ENCODE measurements at regions not wholly inside any gene's neighbourhood (a gene's known extent, or its start where the extent isn't known, plus 50 kb on each side); places are given as distances from the start of the nearest gene placed in this dataset.
"Not testable (repeated sequence)": the region's sequence is repeated elsewhere in the genome, so short reads cannot be mapped to it uniquely, and the experiment has no call there.

DNA sequence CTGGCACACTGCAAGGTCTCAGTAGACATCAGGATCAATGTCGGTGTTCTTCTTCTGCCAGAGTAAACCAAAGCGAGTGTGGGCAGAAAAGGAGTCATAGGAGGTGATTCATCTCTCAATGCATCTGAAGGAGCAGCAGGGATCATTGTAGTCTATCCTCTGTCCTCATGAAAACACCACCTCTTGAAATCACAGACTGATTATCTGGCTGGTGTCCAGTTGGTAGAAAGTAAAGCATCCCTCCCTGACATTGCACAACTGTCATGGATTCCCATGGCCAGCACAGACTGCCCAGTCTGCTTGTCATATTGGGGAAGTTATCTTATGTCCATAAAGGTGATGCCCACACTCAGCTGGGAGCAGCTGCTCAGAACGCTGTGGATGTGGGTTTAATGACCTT is 74.1 kb downstream of the ABCC12 start:
- no peak overlapping the region for H3K27ac ChIP-seq
- no peak for TF ChIP-seq ZFX (IDR thresholded peaks at IDR 0.05; ENCODE audit: borderline replicate concordance)
- TF ChIP-seq, protein P1, sequence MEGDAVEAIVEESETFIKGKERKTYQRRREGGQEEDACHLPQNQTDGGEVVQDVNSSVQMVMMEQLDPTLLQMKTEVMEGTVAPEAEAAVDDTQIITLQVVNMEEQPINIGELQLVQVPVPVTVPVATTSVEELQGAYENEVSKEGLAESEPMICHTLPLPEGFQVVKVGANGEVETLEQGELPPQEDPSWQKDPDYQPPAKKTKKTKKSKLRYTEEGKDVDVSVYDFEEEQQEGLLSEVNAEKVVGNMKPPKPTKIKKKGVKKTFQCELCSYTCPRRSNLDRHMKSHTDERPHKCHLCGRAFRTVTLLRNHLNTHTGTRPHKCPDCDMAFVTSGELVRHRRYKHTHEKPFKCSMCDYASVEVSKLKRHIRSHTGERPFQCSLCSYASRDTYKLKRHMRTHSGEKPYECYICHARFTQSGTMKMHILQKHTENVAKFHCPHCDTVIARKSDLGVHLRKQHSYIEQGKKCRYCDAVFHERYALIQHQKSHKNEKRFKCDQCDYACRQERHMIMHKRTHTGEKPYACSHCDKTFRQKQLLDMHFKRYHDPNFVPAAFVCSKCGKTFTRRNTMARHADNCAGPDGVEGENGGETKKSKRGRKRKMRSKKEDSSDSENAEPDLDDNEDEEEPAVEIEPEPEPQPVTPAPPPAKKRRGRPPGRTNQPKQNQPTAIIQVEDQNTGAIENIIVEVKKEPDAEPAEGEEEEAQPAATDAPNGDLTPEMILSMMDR (IDR thresholded peaks at IDR 0.05) = no peak

DNA sequence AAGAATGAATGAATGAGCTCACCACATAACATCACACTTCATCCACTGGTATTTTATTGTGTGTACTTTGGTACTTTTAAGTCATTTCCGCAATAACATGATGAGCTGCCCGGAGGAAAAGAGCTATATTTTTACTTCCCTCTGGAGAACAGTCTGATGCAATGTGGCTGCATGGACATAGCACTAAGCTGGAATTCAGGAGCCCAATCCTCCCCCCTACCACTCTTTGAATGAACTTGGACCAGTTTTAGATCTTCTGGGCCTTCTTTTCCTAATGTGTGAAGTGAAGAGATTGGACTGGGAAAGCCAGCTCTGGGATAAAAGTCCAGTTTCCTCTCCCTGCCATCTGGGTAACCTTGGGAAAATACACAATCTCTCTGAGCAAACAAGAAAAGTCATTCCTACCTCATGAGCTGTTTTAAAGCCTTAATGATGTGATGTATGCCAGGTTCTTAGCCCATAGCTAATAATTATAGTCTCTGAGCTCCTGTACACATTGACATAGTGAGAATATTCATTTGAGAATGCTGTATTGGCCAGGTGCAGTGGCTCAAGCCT is 79.3 kb downstream of the ABCC12 start:
- no peak for TF ChIP-seq ZFX (IDR thresholded peaks at IDR 0.05; ENCODE audit: borderline replicate concordance)
- TF ChIP-seq, protein P1 (IDR thresholded peaks at IDR 0.05) = no peak
- no peak overlapping the region for H3K27ac ChIP-seq

DNA sequence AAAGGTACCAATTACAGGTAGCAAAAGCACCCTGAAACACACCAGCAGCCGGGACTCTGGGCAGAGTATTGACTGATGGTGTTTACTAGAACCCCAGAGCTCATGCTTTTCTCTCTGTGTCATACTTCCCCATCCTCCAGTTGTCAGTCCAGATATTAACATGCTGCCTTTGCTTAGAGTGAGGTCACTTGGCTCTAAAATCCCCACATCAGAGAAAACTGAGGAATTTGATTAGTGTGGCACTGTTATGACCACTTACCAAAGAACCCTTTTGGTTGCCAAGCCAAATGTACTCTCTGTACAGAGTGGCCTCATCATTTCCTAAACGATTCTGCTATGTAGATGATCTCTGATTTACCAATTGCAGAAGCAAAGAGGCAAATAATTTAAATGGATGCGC is 80.4 kb downstream of the ABCC12 start:
- TF ChIP-seq, protein P1 (IDR thresholded peaks at IDR 0.05) = no peak
- TF ChIP-seq ZFX (IDR thresholded peaks at IDR 0.05; ENCODE audit: borderline replicate concordance) = no peak
- no peak overlapping the region for H3K27ac ChIP-seq

DNA sequence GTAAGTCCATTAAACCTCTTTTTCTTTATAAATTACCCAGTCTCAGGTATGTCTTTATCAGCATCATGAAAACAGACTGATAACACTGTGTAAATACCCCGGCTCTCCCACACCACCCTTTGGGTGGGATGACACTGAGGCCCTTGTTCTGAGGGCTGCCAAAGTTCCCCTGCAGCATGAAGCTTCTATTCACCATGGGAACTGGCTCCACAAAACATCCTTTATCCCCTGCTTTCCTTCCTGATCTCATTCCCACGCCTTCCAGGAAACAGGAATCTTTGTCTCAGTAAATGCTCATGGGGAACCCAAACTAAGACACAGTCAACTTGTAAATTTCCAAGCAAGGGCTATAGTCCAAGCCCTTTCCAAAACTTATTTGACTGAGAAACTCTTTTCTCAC is 88.4 kb downstream of the ABCC12 start:
- TF ChIP-seq, protein P1 (IDR thresholded peaks at IDR 0.05) = no peak
- no peak for TF ChIP-seq ZFX (IDR thresholded peaks at IDR 0.05; ENCODE audit: borderline replicate concordance)
- no peak overlapping the region for H3K27ac ChIP-seq

DNA sequence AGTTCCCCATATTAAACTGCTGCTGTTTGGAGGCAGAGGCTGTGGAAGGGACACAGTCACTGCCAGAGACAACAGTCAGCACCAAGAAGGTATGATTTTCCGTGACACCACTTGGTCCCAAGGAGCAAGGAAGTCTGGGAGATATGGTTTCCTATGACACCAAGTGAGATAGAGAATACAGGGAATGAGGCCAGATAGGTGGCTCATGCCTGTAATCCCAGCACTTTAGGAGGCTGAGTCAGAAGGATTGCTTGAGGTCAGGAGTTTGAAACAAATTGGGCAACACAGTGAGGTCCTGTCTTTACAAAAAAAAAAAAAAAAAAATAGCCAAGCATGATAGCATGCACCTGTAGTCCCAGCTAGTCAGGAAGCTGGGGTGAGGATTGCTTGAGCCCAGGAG is 90.8 kb downstream of the ABCC12 start:
- no peak overlapping the region for H3K27ac ChIP-seq
- TF ChIP-seq ZFX (IDR thresholded peaks at IDR 0.05; ENCODE audit: borderline replicate concordance) = no peak
- TF ChIP-seq, protein P1 (IDR thresholded peaks at IDR 0.05) = no peak

DNA sequence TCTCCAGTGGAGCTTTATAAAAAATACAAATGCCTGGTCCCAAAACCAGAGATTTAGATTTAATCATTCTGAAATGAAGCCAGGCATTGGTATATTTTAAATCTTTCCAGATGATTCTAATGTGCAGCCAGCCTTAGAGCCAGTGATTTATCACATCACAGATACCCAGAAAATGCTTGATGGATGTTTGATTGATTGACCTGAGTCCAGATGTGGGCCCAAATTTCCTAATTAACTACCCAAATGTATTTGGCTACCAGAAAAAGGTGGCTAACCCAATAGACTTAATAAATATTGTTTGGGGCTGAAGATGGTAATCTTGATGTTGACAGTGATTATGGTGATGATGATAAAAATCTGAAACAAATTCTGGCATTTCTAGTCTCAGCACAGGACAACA is 93.1 kb downstream of the ABCC12 start:
- TF ChIP-seq, protein P1 (IDR thresholded peaks at IDR 0.05) = no peak
- TF ChIP-seq ZFX (IDR thresholded peaks at IDR 0.05; ENCODE audit: borderline replicate concordance) = no peak

DNA sequence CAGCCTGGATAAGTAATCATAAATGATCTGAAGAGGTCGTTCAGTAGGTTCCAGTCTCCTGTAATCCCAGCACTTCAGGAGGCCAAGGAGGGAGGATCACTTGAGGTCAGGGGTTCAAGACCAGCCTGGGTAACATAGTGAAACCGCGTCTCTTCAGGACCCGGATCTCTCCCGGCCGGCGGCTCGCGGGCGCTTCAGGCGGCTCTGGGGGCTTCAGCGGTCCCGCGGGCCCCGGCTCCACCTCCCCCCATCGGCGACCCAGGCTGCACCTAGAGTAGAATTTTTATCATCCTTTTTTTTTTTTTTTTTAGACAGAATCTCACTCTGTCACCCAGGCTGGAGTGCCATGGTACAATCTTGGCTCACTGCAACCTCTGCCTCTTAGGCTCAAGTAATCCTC is 95.9 kb downstream of the ABCC12 start:
- H3K27ac ChIP-seq = no peak overlapping the region
- no peak for TF ChIP-seq ZFX (IDR thresholded peaks at IDR 0.05; ENCODE audit: borderline replicate concordance)
- TF ChIP-seq, protein P1 (IDR thresholded peaks at IDR 0.05) = no peak

More for the DNA sequence above, 93.1 kb downstream of the ABCC12 start:
- no peak overlapping the region for H3K27ac ChIP-seq

DNA sequence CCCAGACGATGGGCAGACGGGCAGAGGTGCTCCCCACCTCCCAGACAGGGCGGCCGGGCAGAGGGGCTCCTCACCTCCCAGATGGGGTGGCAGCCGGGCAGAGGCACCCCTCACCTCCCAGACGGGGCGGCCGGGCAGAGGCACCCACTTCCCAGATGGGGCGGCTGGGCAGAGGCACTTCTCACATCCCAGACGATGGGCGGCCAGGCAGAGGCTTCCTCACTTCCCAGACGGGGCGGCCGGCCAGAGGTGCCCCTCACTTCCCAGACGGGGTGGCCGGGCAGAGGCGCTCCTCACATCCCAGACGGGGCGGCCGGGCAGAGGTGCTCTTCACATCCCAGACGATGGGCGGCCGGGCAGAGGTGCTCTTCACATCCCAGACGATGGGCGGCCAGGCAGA is 96.6 kb downstream of the ABCC12 start:
- H3K27ac ChIP-seq = not testable (repeated sequence)

All from 22Rv1 (cell line).